ENCODE measurements at regions not wholly inside any gene's neighbourhood (a gene's known extent, or its start where the extent isn't known, plus 50 kb on each side); places are given as distances from the start of the nearest gene placed in this dataset.

DNA sequence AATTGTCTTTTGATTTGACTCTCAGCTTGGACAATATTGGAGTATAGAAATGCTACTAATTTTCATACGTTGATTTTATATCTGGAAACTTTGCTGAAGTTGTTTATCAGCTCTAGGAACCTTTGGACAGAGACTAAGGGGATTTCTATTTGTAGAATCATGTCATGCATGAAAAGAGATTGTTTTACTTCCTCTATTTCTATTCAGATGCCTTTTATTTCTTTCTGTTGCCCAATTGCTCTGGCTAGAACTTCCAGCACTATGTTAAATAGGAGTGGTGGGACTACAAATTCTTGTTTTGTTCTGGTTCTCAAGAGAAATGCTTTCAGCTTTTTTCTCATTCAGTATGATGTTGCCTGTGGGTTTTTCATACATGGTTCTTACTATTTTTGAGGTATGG is 112.8 kb upstream of the CDH12 start:
- H3K9me2 ChIP-seq (replicated peaks; ENCODE audit: control insufficient read depth, low read length): no peaks in the 10 kb centered on the region
- TF ChIP-seq EZH2phosphoT487 (IDR thresholded peaks at IDR 0.05; ENCODE audit: borderline replicate concordance, low read length) (no peak), CTCF (IDR thresholded peaks at IDR 0.05; ENCODE audit: low read depth, low read length, poor library complexity, severe bottlenecking) (no peak)
- no peak overlapping the region for H3K27ac ChIP-seq (ENCODE audit: low read depth, low read length)
- no peaks in the 10 kb centered on the region for H3K79me2 ChIP-seq (ENCODE audit: control insufficient read depth, low read length)
- no peaks in the 10 kb centered on the region for H3K36me3 ChIP-seq (ENCODE audit: control insufficient read depth, low read length)
- H3K4me2 ChIP-seq (ENCODE audit: low read length): no peak overlapping the region
- no peaks in the 10 kb centered on the region for H3F3A ChIP-seq (ENCODE audit: control insufficient read depth, insufficient read depth)
- H3K9me3 ChIP-seq (ENCODE audit: control insufficient read depth, insufficient read depth, low read length): peaks cover 4% of the 10 kb centered on the region; the same call in 1 of the 2 replicates
- no peaks in the 10 kb centered on the region for H4K20me1 ChIP-seq (ENCODE audit: control insufficient read depth, insufficient read depth, low read depth, low read length)
- H3K4me1 ChIP-seq (ENCODE audit: control insufficient read depth, low read length): peaks cover 8% of the 10 kb centered on the region
- no peak overlapping the region for H3K4me3 ChIP-seq (ENCODE audit: low read length)
- H3K27me3 ChIP-seq (ENCODE audit: control insufficient read depth, low read length): no peaks in the 10 kb centered on the region

DNA sequence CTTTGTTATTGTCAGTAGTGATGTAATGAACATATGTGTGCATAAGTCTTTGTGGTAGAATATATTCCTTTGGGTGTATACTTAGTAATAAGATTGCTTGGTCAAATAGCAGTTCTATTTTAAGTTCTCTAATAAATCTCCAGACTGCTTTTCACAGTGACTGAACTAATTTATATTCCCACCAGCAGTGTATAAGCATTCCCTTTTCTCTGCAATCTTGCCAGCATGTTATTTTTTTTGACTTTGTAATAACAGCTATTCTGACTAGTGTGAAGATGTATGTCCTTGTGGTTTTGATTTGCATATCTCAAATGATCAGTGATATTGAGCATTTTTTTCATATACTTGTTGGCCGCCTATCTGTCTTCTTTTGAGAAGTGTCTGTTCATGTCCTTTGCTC is 111.5 kb upstream of the CDH12 start:
- Histone ChIP-seq H3K4me2 (ENCODE audit: low read length) (no peak overlapping the region), H3K9me3 (ENCODE audit: control insufficient read depth, insufficient read depth, low read length) (peaks cover 4% of the 10 kb centered on the region; the same call in 1 of the 2 replicates), H3K27me3 (ENCODE audit: control insufficient read depth, low read length) (no peaks in the 10 kb centered on the region), H4K20me1 (ENCODE audit: control insufficient read depth, insufficient read depth, low read depth, low read length) (no peaks in the 10 kb centered on the region), H3K4me1 (ENCODE audit: control insufficient read depth, low read length) (peaks cover 8% of the 10 kb centered on the region), H3F3A (ENCODE audit: control insufficient read depth, insufficient read depth) (no peaks in the 10 kb centered on the region), H3K9me2 (replicated peaks; ENCODE audit: control insufficient read depth, low read length) (no peaks in the 10 kb centered on the region), H3K79me2 (ENCODE audit: control insufficient read depth, low read length) (no peaks in the 10 kb centered on the region), H3K27ac (ENCODE audit: low read depth, low read length) (no peak overlapping the region), H3K36me3 (ENCODE audit: control insufficient read depth, low read length) (no peaks in the 10 kb centered on the region), H3K4me3 (ENCODE audit: low read length) (no peak overlapping the region)
- TF ChIP-seq CTCF (IDR thresholded peaks at IDR 0.05; ENCODE audit: low read depth, low read length, poor library complexity, severe bottlenecking) (no peak), EZH2phosphoT487 (IDR thresholded peaks at IDR 0.05; ENCODE audit: borderline replicate concordance, low read length) (no peak)

GRCh38 chr5:22958462-22959262 is 105.5 kb upstream of the CDH12 start:
- Histone ChIP-seq H3K4me2 (ENCODE audit: low read length) (no peak overlapping the region), H3K9me3 (ENCODE audit: control insufficient read depth, insufficient read depth, low read length) (no peaks in the 10 kb centered on the region), H3K4me1 (ENCODE audit: control insufficient read depth, low read length) (no peaks in the 10 kb centered on the region), H3F3A (ENCODE audit: control insufficient read depth, insufficient read depth) (no peaks in the 10 kb centered on the region), H3K36me3 (ENCODE audit: control insufficient read depth, low read length) (no peaks in the 10 kb centered on the region), H3K4me3 (ENCODE audit: low read length) (no peak overlapping the region), H3K79me2 (ENCODE audit: control insufficient read depth, low read length) (no peaks in the 10 kb centered on the region), H4K20me1 (ENCODE audit: control insufficient read depth, insufficient read depth, low read depth, low read length) (no peaks in the 10 kb centered on the region), H3K27ac (ENCODE audit: low read depth, low read length) (no peak overlapping the region), H3K27me3 (ENCODE audit: control insufficient read depth, low read length) (no peaks in the 10 kb centered on the region), H3K9me2 (replicated peaks; ENCODE audit: control insufficient read depth, low read length) (no peaks in the 10 kb centered on the region)
- TF ChIP-seq EZH2phosphoT487 (IDR thresholded peaks at IDR 0.05; ENCODE audit: borderline replicate concordance, low read length) (no peak), CTCF (IDR thresholded peaks at IDR 0.05; ENCODE audit: low read depth, low read length, poor library complexity, severe bottlenecking) (no peak)

All from DOHH2 (cell line).